Spleen (tissue), 11 donors: ENCODE measurements at regions not wholly inside any gene's neighbourhood (a gene's known extent, or its start where the extent isn't known, plus 50 kb on each side); places are given as distances from the start of the nearest gene placed in this dataset.

ENCODE experiments used
- DNase-seq: peaks from one replicate; pipeline ENCODE4 v3.0.0-alpha.2; 2020
- H3K27ac ChIP-seq, 8 donors: fragments of 200-600 bp; sonication (generic) in 7 of 8; 1 replicate in 4 of 8; 2 replicates in 4 of 8; pipeline versions ENCODE4 v1.5.0 to v1.8.0; 2016 to 2021; ENCODE audit warnings: inconsistent platforms in 4 of 8, mild to moderate bottlenecking in 4 of 8, moderate library complexity in 1 of 8
- H3K27me3 ChIP-seq, 7 donors: fragments of 200-600 bp; sonication (generic) in 6 of 7; replicated peaks in 1 of 7; 1 replicate in 4 of 7; 2 replicates in 3 of 7; pipeline versions ENCODE4 v1.5.0 to v1.8.0; 2016 to 2021; ENCODE audit warnings: inconsistent platforms in 3 of 7, mild to moderate bottlenecking in 1 of 7
- H3K36me3 ChIP-seq, 6 donors: fragments of 200-600 bp; sonication (generic) in 5 of 6; 1 replicate in 4 of 6; 2 replicates in 2 of 6; pipeline versions ENCODE4 v1.5.0 to v1.8.0; 2016 to 2021; ENCODE audit warnings: inconsistent platforms in 2 of 6
- H3K4me1 ChIP-seq, 6 donors: fragments of 200-600 bp; sonication (generic) in 5 of 6; 1 replicate in 3 of 6; 2 replicates in 3 of 6; pipeline versions ENCODE4 v1.5.0 to v1.8.0; 2016 to 2021; ENCODE audit warnings: inconsistent platforms in 3 of 6
- H3K4me3 ChIP-seq, 8 donors: fragments of 200-600 bp; sonication (generic) in 7 of 8; 1 replicate in 4 of 8; 2 replicates in 4 of 8; pipeline versions ENCODE4 v1.5.0 to v1.8.0; 2016 to 2021; ENCODE audit warnings: inconsistent platforms in 4 of 8, mild to moderate bottlenecking in 4 of 8, moderate library complexity in 2 of 8
- H3K9me3 ChIP-seq, 8 donors: fragments of 200-600 bp; sonication (generic) in 7 of 8; 1 replicate in 4 of 8; 2 replicates in 4 of 8; pipeline versions ENCODE4 v1.5.0 to v1.8.0; 2016 to 2021; ENCODE audit warnings: inconsistent platforms in 4 of 8
- POLR2A ChIP-seq, 3 donors: fragments of 450-650 bp; IDR thresholded peaks; one replicate each; pipeline ENCODE4 v1.5.1; 2017; ENCODE audit warnings: antibody characterized with exemption in 3 of 3, mild to moderate bottlenecking in 1 of 3
- POLR2AphosphoS5 ChIP-seq, 3 donors: sonication (generic); formaldehyde crosslinking; IDR thresholded peaks; one replicate each; pipeline ENCODE4 v1.5.1; 2017; ENCODE audit warnings: antibody characterized with exemption in 3 of 3
- WGBS, 5 donors: extraction: QIAGEN DNeasy Blood & Tissue Kit in 3 of 5; methylation state at CpG; one replicate each; pipeline versions ENCODE4 v1.1.5 to v1.1.7; 2013 to 2018; 5-methylcytosine and 5-hydroxymethylcytosine counted together
- intact Hi-C: fragments of 100-400 bp; cut with DNase I; formaldehyde crosslinking; loops from one replicate; pipeline ENCODE4 v1.15.0; 2023; ENCODE audit warnings: low total_unique reads
- TF ChIP-seq, protein P1 (sequence below), 11 experiments: fragments of 200-600 bp in 7 of 11; fragments of 450-650 bp in 4 of 11; sonication (generic) in 4 of 11; IDR thresholded peaks in 8 of 11; conservative IDR thresholded peaks in 3 of 11; 1 replicate in 7 of 11; 2 replicates in 4 of 11; pipeline versions ENCODE4 v1.4.0 to v1.8.0; 2016 to 2021; ENCODE audit warnings: antibody characterized with exemption in 11 of 11, inconsistent platforms in 4 of 11, mild to moderate bottlenecking in 1 of 11
- donor health status: healthy with polysubstance abuse.
- donor health status: DM: no; HTN: no; CAD: no; lungs with moderate emphysema.
- donor health status: DM: no; HTN: no; CAD: no.
- donor health status: Bipolar disorder and iron deficiency.
- donor health status: healthy.
- donor health status: DM: no; HTN: no; CAD: no.
- donor health status: DM: yes; HTN: yes; CAD: no.

DNA sequence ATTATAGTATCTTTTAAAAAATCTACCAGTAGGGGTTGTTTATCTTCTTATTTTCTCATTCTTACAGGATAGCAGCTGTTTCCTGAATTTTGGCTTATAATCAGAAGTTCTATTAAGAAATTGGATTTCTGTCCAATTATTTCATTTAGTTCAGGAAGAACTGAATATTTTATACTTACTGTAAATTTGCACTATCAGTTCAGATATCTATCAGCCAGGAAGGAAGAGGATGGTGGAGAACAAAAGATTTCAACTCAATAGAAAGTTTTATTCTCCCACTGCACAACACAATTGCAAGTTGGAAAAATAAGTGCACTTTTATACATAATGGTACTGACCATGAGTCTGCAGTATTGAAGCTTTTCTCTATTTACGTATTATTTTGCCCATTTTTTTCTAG, 400.9 kb downstream of the PLOD2 start:
- Histone ChIP-seq H3K27ac (peak overlapping the region in 1 of 8 donors; percentile 6), H3K9me3 (no peaks in the 10 kb centered on the region), H3K36me3 (no peaks in the 10 kb centered on the region), H3K4me3 (no peak overlapping the region), H3K27me3 (no peaks in the 10 kb centered on the region), H3K4me1 (no peaks in the 10 kb centered on the region)
- 67 to 80% (median 72%) methylated on average over 1 of the region's 1 CpG for WGBS, 5 donors
- no peak for DNase-seq
- TF ChIP-seq, protein P1, sequence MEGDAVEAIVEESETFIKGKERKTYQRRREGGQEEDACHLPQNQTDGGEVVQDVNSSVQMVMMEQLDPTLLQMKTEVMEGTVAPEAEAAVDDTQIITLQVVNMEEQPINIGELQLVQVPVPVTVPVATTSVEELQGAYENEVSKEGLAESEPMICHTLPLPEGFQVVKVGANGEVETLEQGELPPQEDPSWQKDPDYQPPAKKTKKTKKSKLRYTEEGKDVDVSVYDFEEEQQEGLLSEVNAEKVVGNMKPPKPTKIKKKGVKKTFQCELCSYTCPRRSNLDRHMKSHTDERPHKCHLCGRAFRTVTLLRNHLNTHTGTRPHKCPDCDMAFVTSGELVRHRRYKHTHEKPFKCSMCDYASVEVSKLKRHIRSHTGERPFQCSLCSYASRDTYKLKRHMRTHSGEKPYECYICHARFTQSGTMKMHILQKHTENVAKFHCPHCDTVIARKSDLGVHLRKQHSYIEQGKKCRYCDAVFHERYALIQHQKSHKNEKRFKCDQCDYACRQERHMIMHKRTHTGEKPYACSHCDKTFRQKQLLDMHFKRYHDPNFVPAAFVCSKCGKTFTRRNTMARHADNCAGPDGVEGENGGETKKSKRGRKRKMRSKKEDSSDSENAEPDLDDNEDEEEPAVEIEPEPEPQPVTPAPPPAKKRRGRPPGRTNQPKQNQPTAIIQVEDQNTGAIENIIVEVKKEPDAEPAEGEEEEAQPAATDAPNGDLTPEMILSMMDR (IDR thresholded peaks at IDR 0.05 in 8 of 11, conservative IDR thresholded peaks at IDR 0.05 in 3 of 11), result no peak
- no peak for TF ChIP-seq POLR2A (IDR thresholded peaks at IDR 0.05)
- TF ChIP-seq POLR2AphosphoS5 (IDR thresholded peaks at IDR 0.05), result no peak
- intact Hi-C loops, result no loop called here

DNA sequence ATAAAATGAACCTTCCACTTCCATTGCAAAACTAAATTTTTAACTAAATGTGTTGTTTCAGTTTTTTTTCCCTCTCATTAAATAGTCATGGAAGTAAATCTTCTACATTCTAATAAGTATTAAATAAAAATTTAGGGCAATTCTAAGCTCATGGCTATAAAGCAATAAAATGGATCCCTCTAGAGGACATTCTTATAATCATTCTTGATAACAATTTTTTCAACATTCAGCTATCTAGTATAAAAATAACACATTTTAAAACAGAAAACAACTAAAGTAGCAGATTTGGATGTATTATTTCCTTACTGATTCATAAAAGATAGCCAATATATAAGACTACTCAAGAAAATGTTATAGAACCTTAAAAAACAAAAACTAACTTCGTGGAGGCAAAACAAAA, 393.1 kb downstream of the PLOD2 start:
- no peak for DNase-seq
- TF ChIP-seq POLR2A (IDR thresholded peaks at IDR 0.05), result no peak
- Histone ChIP-seq H3K36me3 (no peaks in the 10 kb centered on the region), H3K27me3 (no peaks in the 10 kb centered on the region), H3K4me1 (no peaks in the 10 kb centered on the region), H3K9me3 (peaks cover 0 to 19% (median 0%) of the 10 kb centered on the region in 8 donors), H3K4me3 (no peak overlapping the region), H3K27ac (no peak overlapping the region)
- intact Hi-C loops, result no loop called here
- 0 to 70% (median 39%) methylated on average over 1 of the region's 1 CpG for WGBS, 5 donors

DNA sequence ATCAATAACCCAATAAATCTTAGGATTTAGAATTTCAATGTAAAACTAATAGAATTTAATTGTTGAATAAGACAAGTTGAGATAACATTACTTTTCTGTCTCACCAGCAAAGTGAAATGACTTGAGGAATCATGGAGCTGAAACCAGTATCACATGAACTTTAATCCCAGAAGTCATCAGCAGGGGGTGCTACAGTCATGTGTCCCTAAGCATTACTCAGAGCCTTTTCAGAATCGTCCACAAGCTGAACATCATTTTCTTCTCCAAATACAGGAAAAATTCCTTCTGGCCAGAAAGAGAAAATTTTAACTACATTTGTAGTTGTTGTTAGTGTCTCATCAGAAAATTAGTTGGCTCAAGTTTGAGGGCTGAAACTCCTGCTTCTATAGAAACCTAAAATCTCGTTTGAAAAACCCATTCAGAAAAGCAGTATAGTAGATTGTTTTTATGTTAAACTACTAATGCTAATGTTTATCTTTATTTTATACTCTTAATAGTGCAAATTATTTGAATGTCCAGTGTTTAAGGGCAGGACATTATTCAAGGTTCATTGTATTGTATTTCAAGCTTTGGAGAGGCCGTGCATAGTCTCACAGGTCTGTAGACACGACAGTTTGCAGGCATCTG, 384.1 kb downstream of the PLOD2 start:
- WGBS, 5 donors, result 58 to 73% (median 68%) methylated on average over 4 of the region's 4 CpGs
- no peaks in the 10 kb centered on the region for H3K36me3 ChIP-seq
- TF ChIP-seq POLR2AphosphoS5 (IDR thresholded peaks at IDR 0.05), result no peak
- TF ChIP-seq, protein P1 (IDR thresholded peaks at IDR 0.05 in 8 of 11, conservative IDR thresholded peaks at IDR 0.05 in 3 of 11), result peak in 6 of 11 experiments; percentile 17 to 34 (median 24)
- H3K9me3 ChIP-seq, result peaks cover 0 to 4% (median 0%) of the 10 kb centered on the region in 8 donors
- no peaks in the 10 kb centered on the region for H3K4me1 ChIP-seq
- H3K27ac ChIP-seq, result no peak overlapping the region
- H3K4me3 ChIP-seq, result no peak overlapping the region
- intact Hi-C loops, result no loop called here
- DNase-seq, result no peak
- H3K27me3 ChIP-seq, result no peaks in the 10 kb centered on the region

DNA sequence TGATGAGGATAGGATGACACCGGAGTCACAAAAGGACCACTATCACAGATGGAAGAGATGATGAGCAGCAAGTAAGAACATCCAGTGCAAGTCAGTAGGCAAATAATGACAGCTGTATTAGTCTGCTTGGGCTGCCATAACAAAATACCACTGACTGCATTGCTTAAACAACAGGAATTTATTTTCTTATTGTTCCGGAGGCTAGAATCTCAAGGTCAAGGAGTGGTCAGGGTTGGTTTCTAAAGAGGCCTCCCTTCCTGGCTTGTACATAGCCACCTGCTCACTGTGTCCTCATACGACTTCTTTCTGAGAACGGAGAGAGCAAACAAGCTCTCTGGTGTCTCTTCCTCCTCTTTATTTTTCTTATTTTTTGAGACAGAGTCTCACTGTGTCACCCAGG, 380.7 kb downstream of the PLOD2 start:
- no peak overlapping the region for H3K27ac ChIP-seq
- H3K9me3 ChIP-seq, result no peaks in the 10 kb centered on the region
- no peak for DNase-seq
- TF ChIP-seq, protein P1 (IDR thresholded peaks at IDR 0.05 in 8 of 11, conservative IDR thresholded peaks at IDR 0.05 in 3 of 11), result no peak
- TF ChIP-seq POLR2AphosphoS5 (IDR thresholded peaks at IDR 0.05) (no peak), POLR2A (IDR thresholded peaks at IDR 0.05) (no peak)
- intact Hi-C loops, result no loop called here
- WGBS, 5 donors, result 81 to 88% (median 86%) methylated on average over 4 of the region's 4 CpGs
- no peaks in the 10 kb centered on the region for H3K36me3 ChIP-seq
- H3K4me1 ChIP-seq, result no peaks in the 10 kb centered on the region
- no peaks in the 10 kb centered on the region for H3K27me3 ChIP-seq
- no peak overlapping the region for H3K4me3 ChIP-seq

DNA sequence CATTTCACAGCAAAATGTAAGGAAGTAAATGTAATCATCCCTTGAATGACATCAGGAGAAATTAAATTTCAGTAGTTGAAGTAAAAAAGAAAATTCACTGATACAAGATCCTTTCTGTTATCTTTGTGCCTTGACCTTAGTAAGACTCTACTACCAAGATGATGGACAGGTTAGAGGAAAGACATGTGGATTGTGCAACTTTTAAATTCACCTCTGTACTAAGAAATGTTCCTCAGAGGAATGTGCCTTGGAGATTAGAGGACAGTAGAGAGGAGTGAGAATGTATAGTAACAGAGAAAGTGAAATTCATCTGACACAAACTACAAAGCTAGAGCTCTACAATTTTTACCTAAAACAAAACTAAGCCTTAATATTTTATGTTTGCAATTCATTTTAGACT, 375.3 kb downstream of the PLOD2 start:
- no peaks in the 10 kb centered on the region for H3K4me1 ChIP-seq
- no peaks in the 10 kb centered on the region for H3K36me3 ChIP-seq
- TF ChIP-seq, protein P1 (IDR thresholded peaks at IDR 0.05 in 8 of 11, conservative IDR thresholded peaks at IDR 0.05 in 3 of 11), result no peak
- no peak for TF ChIP-seq POLR2A (IDR thresholded peaks at IDR 0.05)
- TF ChIP-seq POLR2AphosphoS5 (IDR thresholded peaks at IDR 0.05), result no peak
- no peaks in the 10 kb centered on the region for H3K27me3 ChIP-seq
- intact Hi-C loops, result no loop called here
- H3K4me3 ChIP-seq, result no peak overlapping the region
- H3K27ac ChIP-seq, result no peak overlapping the region
- DNase-seq, result no peak
- no peaks in the 10 kb centered on the region for H3K9me3 ChIP-seq
